ENCODE measurements at regions not wholly inside any gene's neighbourhood (a gene's known extent, or its start where the extent isn't known, plus 50 kb on each side); places are given as distances from the start of the nearest gene placed in this dataset.
A peak's percentile ranks its signal among the peaks of the same experiment; 100 is the strongest.

- no peak for DNase-seq
These were observed 55.4 kb upstream of the SLC10A7 start for GRCh38 chr4:146577111-146577510.

DNA sequence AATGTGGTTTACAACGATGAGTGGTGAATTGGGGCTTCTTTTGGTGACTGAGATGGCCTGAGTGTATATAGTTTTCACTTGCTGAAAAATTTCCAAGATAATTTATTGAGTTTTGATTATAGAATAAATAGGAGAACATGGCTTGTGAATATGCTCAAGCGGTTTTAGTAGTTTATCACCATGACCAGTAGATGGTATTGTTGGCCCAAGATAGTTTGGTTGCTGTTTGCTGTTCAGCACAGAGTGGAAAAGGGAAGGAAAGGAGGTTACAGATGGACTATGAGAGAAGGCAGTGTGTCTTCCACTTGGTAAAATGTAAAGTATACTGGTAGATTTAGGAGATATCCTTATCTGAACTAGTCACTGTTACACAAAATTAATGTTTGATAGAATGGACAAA is 55.8 kb upstream of the POU4F2 start:
- DNase-seq: no peak

- DNase-seq: peak; percentile 79 to 89
These were observed 52.8 kb upstream of the POU4F2 start for GRCh38 chr4:146585761-146586333.
